ENCODE measurements at regions not wholly inside any gene's neighbourhood (a gene's known extent, or its start where the extent isn't known, plus 50 kb on each side); places are given as distances from the start of the nearest gene placed in this dataset.

GRCh38 chr6:148239801-148240460 lies 102.7 kb upstream of the SASH1 start:
- DNase-seq (ENCODE audit: low read depth, low spot score) = no peak

GRCh38 chr6:148240461-148240840 lies 102.2 kb upstream of the SASH1 start:
- DNase-seq (ENCODE audit: low read depth, low spot score) = no peak

DNA sequence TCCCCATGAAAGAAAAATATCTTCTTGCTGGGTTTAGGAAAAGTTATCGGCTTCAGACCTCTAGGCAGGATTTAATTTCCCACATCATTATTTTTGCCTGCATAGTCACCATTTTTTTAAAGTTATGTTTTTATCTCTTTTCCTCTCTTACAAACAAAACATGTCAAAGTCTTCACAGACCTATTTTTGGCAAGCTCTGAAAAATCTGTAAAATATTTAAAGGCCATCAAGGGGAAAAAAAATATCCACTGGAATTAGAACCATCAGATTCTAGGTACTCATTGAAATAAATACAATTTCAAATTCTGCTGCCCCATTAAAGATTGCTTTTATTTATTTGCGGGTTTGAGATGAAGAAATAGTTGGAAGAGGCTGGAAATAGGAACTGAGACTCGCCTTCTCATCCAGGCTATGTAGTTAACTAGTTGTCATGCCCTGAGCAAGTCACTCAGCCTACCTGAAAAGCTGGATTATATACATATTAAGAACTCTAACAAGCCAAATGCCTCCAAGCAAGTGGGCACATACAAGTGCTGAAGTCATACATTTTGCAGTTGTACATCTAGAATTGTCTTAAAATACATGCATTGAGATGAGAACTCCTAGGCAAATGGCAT lies 101.7 kb upstream of the SASH1 start:
- DNase-seq (ENCODE audit: low read depth, low spot score) = no peak

GRCh38 chr6:148242180-148242579 lies 100.5 kb upstream of the SASH1 start:
- no peak for DNase-seq (ENCODE audit: low read depth, low spot score)

GRCh38 chr6:148244217-148244935 lies 98.3 kb upstream of the SASH1 start:
- no peak for DNase-seq (ENCODE audit: low read depth, low spot score)

GRCh38 chr6:148247386-148248063 lies 95.1 kb upstream of the SASH1 start:
- no peak for DNase-seq (ENCODE audit: low read depth, low spot score)

GRCh38 chr6:148249160-148249559 lies 93.5 kb upstream of the SASH1 start:
- no peak for DNase-seq (ENCODE audit: low read depth, low spot score)

DNA sequence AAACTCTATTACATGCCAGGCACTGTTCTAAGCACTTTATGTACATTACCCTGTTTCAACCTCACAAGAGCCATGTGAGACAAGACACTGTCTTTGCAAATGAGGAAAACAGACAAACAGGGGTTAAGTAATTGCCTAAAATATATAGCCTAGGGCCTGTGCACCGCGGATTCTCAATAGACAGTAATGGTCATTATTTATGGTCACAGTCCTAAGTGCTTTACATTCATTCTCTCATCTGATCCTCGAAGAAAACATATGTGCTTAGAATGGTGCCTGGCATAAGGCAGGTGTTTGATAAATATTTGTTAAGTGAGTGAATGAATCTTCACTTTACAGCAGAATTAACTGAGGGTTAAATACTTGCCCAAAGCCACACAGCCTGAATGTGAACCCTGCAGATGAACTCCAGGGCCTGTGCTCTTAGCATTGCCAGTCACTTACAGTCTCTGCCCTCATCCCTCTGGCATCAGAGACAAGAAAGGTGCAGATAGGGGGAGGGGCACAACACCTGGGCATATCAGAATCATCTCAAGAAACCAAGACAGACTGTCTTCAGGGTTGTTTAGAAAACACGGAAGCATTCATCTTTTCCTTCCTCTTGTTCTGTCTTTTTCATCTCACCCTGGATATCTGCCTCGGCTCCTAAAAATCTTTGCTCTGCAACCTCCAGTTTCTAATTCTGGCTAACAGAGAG lies 92.8 kb upstream of the SASH1 start:
- DNase-seq (ENCODE audit: low read depth, low spot score) = no peak

DNA sequence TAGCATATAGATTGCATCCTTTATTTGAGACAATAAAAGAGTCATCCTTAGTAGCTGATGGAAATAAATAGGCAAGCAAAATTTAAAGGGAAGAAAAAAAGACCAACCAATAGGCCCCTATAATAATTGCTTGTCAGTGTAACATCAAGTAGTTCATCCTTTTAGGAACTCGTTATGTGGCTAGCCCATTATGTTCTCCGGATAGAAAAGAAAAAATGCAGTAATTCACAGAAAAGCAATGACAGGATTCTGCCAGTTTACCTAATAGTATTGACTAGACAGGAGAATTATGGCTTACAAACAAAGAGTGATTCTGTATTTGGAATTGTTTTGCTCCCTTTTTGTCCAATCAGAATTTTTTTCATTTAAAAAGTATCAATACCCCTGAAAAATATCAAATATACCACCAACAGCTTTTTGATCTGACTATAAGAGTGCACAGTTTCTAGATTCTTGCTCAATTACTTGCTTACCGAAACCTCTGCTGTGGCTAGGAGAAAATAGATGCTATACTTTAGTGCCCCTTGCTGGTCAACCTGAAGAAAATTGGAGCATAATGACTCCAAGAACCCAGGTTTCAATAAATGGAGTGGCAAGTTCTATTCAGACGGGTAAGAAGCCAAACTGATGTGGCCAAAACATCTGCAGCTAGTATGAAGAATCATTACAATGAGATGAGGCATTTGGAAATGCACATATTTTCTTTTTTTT lies 91.5 kb upstream of the SASH1 start:
- DNase-seq (ENCODE audit: low read depth, low spot score) = no peak

DNA sequence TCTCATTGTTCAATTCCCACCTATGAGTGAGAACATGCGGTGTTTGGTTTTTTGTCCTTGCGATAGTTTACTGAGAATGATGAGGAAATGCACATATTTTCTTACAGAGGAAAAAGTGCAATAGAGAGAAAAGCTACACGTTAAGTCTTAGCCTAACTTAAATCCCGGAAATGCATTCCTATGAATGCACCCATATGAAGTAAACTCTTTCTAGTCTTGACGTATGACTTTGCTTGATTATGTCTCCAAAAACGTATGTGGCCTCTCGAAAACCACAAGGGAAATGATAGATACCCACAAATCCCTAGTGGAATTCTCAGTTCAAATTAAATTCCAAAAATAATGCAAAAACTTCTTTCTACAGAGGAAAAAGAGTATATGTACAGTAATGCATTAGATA lies 90.7 kb upstream of the SASH1 start:
- no peak for DNase-seq (ENCODE audit: low read depth, low spot score)

GRCh38 chr6:148257810-148258209 lies 84.8 kb upstream of the SASH1 start:
- DNase-seq (ENCODE audit: low read depth, low spot score) = no peak

- no peak for DNase-seq (ENCODE audit: low read depth, low spot score)
Measured at GRCh38 chr6:148258868-148259267, 83.8 kb upstream of the SASH1 start.

DNA sequence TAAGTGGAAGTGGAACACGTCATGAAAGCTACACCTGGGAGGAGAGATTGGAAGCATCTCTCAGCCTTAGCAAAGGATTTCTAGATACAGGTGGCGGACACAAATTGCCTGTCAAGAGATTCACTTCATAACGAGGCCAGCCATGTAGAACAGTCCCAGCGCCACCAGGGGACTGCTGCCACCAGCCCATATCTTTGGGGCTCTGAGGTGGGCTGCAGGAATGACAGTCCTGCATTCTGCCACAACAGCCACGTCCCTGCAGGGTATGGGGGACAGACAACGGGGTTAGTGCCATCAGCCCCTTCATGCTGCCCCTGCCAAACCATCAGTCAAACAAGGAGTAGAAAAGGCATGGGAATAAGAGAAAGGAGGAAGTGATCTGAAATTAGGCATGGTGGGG lies 81.2 kb upstream of the SASH1 start:
- DNase-seq (ENCODE audit: low read depth, low spot score) = no peak

- no peak for DNase-seq (ENCODE audit: low read depth, low spot score)
Measured at GRCh38 chr6:148263010-148263409, 79.6 kb upstream of the SASH1 start.

- DNase-seq (ENCODE audit: low read depth, low spot score) = no peak
Measured at GRCh38 chr6:148263961-148264360, 78.7 kb upstream of the SASH1 start.

GRCh38 chr6:148265054-148265453 lies 77.6 kb upstream of the SASH1 start:
- peak; percentile 45 for DNase-seq (ENCODE audit: low read depth, low spot score)

- no peak for DNase-seq (ENCODE audit: low read depth, low spot score)
Measured at GRCh38 chr6:148269386-148269785, 73.3 kb upstream of the SASH1 start.

DNA sequence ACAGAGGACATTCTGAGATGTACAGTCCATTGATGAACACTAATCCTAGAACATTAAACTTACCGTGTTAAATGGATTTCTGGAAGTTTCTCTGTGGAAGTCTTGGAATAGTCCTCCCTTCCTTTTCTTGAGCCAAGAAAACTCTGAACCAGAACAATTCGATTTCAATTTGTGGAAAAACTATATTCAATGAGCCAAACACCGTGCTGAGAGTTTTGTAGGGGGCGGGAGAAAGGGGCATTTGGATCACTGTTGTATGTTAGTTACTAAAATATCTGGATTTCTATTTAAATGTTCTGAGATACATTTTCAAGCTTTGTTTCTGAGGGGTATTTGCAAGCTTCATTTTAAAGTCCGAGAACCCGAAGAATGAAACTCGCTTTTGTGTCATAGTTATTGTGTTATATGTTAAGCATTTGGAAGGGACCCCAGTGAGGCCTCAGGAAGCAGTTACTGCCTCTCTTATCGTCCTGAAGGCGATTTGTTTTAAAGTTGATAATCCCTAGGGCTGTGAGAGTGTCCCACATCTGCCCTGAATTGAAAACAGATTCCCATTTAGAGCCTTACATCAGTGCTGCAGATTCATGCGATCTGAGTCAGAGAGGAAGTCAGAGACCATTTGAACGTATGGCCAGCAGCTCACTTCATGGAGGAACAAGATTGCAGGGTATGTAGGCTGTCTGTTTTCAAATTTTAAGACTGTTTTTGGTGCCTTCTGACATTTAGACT lies 70.8 kb upstream of the SASH1 start:
- DNase-seq (ENCODE audit: low read depth, low spot score) = no peak

GRCh38 chr6:148272597-148272996 lies 70.0 kb upstream of the SASH1 start:
- DNase-seq (ENCODE audit: low read depth, low spot score) = no peak

GRCh38 chr6:148273962-148274752 lies 68.5 kb upstream of the SASH1 start:
- no peak for DNase-seq (ENCODE audit: low read depth, low spot score)
